Smooth muscle cell (in vitro differentiated cells): ENCODE measurements at regions not wholly inside any gene's neighbourhood (a gene's known extent, or its start where the extent isn't known, plus 50 kb on each side); places are given as distances from the start of the nearest gene placed in this dataset.
"Not testable (repeated sequence)": the region's sequence is repeated elsewhere in the genome, so short reads cannot be mapped to it uniquely, and the experiment has no call there.

Source experiments
- DNase-seq: peaks from one replicate; lab custom pipeline; 2025; ENCODE audit not compliant: unreplicated experiment; lab: John Stamatoyannopoulos, UW
- H2AFZ ChIP-seq: fragments of 200-600 bp; sonication (generic); 2 replicates; pipeline ENCODE4 v1.6.0; 2016; ENCODE audit warnings: antibody characterized with exemption, low read depth, mild to moderate bottlenecking
- H3F3A ChIP-seq: fragments of 200-600 bp; sonication (generic); 2 replicates; pipeline ENCODE4 v1.6.0; 2017; ENCODE audit warnings: antibody characterized with exemption, low read depth
- H3K27ac ChIP-seq: fragments of 200-600 bp; sonication (generic); 2 replicates; pipeline ENCODE4 v1.5.1; 2016; ENCODE audit warnings: low read depth, mild to moderate bottlenecking
- H3K27me3 ChIP-seq: fragments of 200-600 bp; sonication (generic); 2 replicates; pipeline ENCODE4 v1.6.1; 2016; ENCODE audit warnings: low read depth, mild to moderate bottlenecking
- H3K36me3 ChIP-seq: fragments of 200-600 bp; sonication (generic); 2 replicates; pipeline ENCODE4 v1.5.1; 2016; ENCODE audit warnings: low read depth
- H3K4me1 ChIP-seq: fragments of 200-600 bp; sonication (generic); 2 replicates; pipeline ENCODE4 v1.5.1; 2016; ENCODE audit warnings: low read depth
- H3K4me2 ChIP-seq: fragments of 200-600 bp; sonication (generic); 2 replicates; pipeline ENCODE4 v1.6.0; 2016; ENCODE audit warnings: mild to moderate bottlenecking
- H3K4me3 ChIP-seq: fragments of 200-600 bp; sonication (generic); 2 replicates; pipeline ENCODE4 v1.5.1; 2016; ENCODE audit warnings: mild to moderate bottlenecking
- H3K79me2 ChIP-seq: fragments of 200-600 bp; sonication (generic); 2 replicates; pipeline ENCODE4 v1.6.0; 2016; ENCODE audit warnings: low read depth, mild to moderate bottlenecking
- H3K9ac ChIP-seq: fragments of 200-600 bp; sonication (generic); 2 replicates; pipeline ENCODE4 v1.6.0; 2016; ENCODE audit warnings: low read depth
- H3K9me3 ChIP-seq: fragments of 200-600 bp; sonication (generic); replicated peaks from 2 replicates; pipeline ENCODE4 v1.5.1; 2016; ENCODE audit warnings: low read depth
- H4K20me1 ChIP-seq: fragments of 200-600 bp; sonication (generic); 2 replicates; pipeline ENCODE4 v1.6.0; 2016; ENCODE audit warnings: low read depth
- WGBS: methylation state at CpG from one replicate; pipeline ENCODE4 v1.1.7; 2016; ENCODE audit warnings: low lambda C conversion rate; 5-methylcytosine and 5-hydroxymethylcytosine counted together
- TF ChIP-seq, protein P1 (sequence below): fragments of 200-600 bp; sonication (generic); IDR thresholded peaks from 2 replicates; pipeline ENCODE4 v1.5.1; 2017; ENCODE audit warnings: borderline replicate concordance, mild to moderate bottlenecking, antibody characterized with exemption; ENCODE audit not compliant: insufficient read depth, poor library complexity, severe bottlenecking

- DNase-seq, result no peak
- Histone ChIP-seq H3K27ac (peak overlapping the region; percentile 29), H3K27me3 (no peaks in the 10 kb centered on the region), H3F3A (no peaks in the 10 kb centered on the region), H3K4me3 (peak overlapping the region; percentile 55), H2AFZ (peak overlapping the region; percentile 20), H3K9me3 (no peaks in the 10 kb centered on the region), H3K4me2 (peak overlapping the region; percentile 75), H4K20me1 (no peaks in the 10 kb centered on the region), H3K36me3 (no peaks in the 10 kb centered on the region), H3K79me2 (peaks cover 9% of the 10 kb centered on the region), H3K9ac (no peak overlapping the region), H3K4me1 (no peaks in the 10 kb centered on the region)
- TF ChIP-seq, protein P1, sequence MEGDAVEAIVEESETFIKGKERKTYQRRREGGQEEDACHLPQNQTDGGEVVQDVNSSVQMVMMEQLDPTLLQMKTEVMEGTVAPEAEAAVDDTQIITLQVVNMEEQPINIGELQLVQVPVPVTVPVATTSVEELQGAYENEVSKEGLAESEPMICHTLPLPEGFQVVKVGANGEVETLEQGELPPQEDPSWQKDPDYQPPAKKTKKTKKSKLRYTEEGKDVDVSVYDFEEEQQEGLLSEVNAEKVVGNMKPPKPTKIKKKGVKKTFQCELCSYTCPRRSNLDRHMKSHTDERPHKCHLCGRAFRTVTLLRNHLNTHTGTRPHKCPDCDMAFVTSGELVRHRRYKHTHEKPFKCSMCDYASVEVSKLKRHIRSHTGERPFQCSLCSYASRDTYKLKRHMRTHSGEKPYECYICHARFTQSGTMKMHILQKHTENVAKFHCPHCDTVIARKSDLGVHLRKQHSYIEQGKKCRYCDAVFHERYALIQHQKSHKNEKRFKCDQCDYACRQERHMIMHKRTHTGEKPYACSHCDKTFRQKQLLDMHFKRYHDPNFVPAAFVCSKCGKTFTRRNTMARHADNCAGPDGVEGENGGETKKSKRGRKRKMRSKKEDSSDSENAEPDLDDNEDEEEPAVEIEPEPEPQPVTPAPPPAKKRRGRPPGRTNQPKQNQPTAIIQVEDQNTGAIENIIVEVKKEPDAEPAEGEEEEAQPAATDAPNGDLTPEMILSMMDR, result no peak
These were observed 1876.0 kb upstream of the C9orf72 start for GRCh38 chr9:29449306-29449705.

DNA sequence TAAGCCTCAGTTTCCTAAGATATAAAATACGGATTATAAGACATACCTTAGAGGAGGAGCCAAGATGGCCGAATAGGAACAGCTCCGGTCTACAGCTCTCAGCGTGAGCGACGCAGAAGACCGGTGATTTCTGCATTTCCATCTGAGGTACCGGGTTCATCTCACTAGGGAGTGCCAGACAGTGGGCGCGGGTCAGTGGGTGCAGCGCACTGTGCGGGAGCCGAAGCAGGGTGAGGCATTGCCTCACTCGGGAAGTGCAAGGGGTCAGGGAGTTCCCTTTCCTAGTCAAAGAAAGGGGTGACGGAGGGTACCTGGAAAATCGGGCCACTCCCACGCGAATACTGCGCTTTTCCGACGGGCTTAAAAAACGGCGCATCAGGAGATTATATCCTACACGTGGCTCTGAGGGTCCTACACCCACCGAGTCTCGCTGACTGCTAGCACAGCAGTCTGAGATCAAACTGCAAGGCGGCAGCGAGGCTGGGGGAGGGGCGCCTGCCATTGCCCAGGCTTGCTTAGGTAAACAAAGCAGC, 1877.1 kb upstream of the C9orf72 start:
- H3K36me3 ChIP-seq, DNase-seq, H3K9me3 ChIP-seq, H3F3A ChIP-seq, H3K4me1 ChIP-seq, H4K20me1 ChIP-seq, H3K27me3 ChIP-seq, H3K79me2 ChIP-seq: not testable (repeated sequence)
- Histone ChIP-seq H2AFZ (peak overlapping the region; percentile 20), H3K27ac (peak overlapping the region; percentile 29), H3K4me3 (peak overlapping the region; percentile 55), H3K9ac (peak overlapping the region; percentile 38), H3K4me2 (peak overlapping the region; percentile 75)
- 44% methylated on average over 29 of the region's 29 CpGs for WGBS

- DNase-seq, result no peak
- WGBS, result 83% methylated on average over 3 of the region's 3 CpGs
- Histone ChIP-seq H3F3A (no peaks in the 10 kb centered on the region), H3K79me2 (no peaks in the 10 kb centered on the region), H3K27ac (peak overlapping the region; percentile 71), H3K27me3 (no peaks in the 10 kb centered on the region), H4K20me1 (no peaks in the 10 kb centered on the region), H3K36me3 (no peaks in the 10 kb centered on the region), H3K9me3 (no peaks in the 10 kb centered on the region), H3K4me2 (no peak overlapping the region), H2AFZ (peak overlapping the region; percentile 45), H3K4me1 (no peaks in the 10 kb centered on the region), H3K4me3 (no peak overlapping the region), H3K9ac (peak overlapping the region; percentile 12)
- TF ChIP-seq, protein P1, result no peak
These were observed 1883.7 kb upstream of the C9orf72 start for GRCh38 chr9:29456940-29457339.

- Histone ChIP-seq H3K4me1 (no peaks in the 10 kb centered on the region), H3K4me2 (no peak overlapping the region), H3K79me2 (no peaks in the 10 kb centered on the region), H3K9ac (no peak overlapping the region), H3K27me3 (no peaks in the 10 kb centered on the region), H3K9me3 (no peaks in the 10 kb centered on the region), H3K4me3 (no peak overlapping the region), H4K20me1 (no peaks in the 10 kb centered on the region), H3K36me3 (no peaks in the 10 kb centered on the region), H3F3A (no peaks in the 10 kb centered on the region), H2AFZ (no peak overlapping the region), H3K27ac (no peak overlapping the region)
- WGBS, result 18% methylated on average over 1 of the region's 1 CpG
- DNase-seq, result no peak
- TF ChIP-seq, protein P1, result no peak
These were observed 1902.2 kb upstream of the C9orf72 start for GRCh38 chr9:29475471-29475870.
